Adrenal gland (tissue), 5 donors: ENCODE measurements at regions not wholly inside any gene's neighbourhood (a gene's known extent, or its start where the extent isn't known, plus 50 kb on each side); places are given as distances from the start of the nearest gene placed in this dataset.

Experiments used
- POLR2A ChIP-seq, 2 donors: fragments of 450-650 bp; IDR thresholded peaks; one replicate each; pipeline ENCODE4 v1.6.1; 2017; ENCODE audit warnings: antibody characterized with exemption in 2 of 2, mild to moderate bottlenecking in 2 of 2, moderate library complexity in 1 of 2
- TF ChIP-seq, protein P1 (sequence below), 6 experiments: fragments of 450-650 bp in 4 of 6; fragments of 200-600 bp in 2 of 6; sonication (generic) in 1 of 6; IDR thresholded peaks; 1 replicate in 5 of 6; 2 replicates in 1 of 6; pipeline versions ENCODE4 v1.5.1 to v1.8.0; 2016 to 2021; ENCODE audit warnings: antibody characterized with exemption in 6 of 6, mild to moderate bottlenecking in 2 of 6, moderate library complexity in 1 of 6
- donor health status: DM: no; HTN: no; CAD: no.

DNA sequence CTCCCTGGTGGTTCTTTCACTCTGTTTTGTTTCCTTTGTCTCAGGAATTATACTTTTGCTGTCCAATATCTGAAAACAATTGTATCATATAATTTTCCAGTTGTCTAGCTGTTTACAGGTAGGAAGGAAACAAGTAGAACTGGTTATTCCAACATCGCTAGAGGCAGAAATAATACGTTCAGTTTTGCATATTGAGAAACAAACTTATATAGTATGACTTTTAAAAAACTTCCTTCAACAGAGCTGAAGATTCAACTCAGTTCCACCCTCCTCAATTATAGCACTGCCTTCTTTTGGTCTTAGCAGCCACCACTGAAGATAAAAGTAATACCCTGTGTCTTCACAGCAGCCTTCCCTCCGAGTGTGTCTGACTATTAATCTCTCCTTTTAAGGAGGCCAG is 214.3 kb downstream of the EFCAB11 start:
- TF ChIP-seq, protein P1, sequence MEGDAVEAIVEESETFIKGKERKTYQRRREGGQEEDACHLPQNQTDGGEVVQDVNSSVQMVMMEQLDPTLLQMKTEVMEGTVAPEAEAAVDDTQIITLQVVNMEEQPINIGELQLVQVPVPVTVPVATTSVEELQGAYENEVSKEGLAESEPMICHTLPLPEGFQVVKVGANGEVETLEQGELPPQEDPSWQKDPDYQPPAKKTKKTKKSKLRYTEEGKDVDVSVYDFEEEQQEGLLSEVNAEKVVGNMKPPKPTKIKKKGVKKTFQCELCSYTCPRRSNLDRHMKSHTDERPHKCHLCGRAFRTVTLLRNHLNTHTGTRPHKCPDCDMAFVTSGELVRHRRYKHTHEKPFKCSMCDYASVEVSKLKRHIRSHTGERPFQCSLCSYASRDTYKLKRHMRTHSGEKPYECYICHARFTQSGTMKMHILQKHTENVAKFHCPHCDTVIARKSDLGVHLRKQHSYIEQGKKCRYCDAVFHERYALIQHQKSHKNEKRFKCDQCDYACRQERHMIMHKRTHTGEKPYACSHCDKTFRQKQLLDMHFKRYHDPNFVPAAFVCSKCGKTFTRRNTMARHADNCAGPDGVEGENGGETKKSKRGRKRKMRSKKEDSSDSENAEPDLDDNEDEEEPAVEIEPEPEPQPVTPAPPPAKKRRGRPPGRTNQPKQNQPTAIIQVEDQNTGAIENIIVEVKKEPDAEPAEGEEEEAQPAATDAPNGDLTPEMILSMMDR (IDR thresholded peaks at IDR 0.05), result no peak
- TF ChIP-seq POLR2A (IDR thresholded peaks at IDR 0.05), result no peak
